GM06990 (cell line): ENCODE measurements at regions not wholly inside any gene's neighbourhood (a gene's known extent, or its start where the extent isn't known, plus 50 kb on each side); places are given as distances from the start of the nearest gene placed in this dataset.

Experiments
- DNase-seq: peaks from one replicate; pipeline ENCODE4 v3.0.0-alpha.2; 2011; ENCODE audit not compliant: insufficient read length; ENCODE audit errors: extremely low read depth
- H3K27me3 ChIP-seq: replicated peaks from 2 replicates; pipeline ENCODE4 v1.6.0; 2011; ENCODE audit warnings: low read length; ENCODE audit not compliant: control insufficient read depth, insufficient read depth
- H3K36me3 ChIP-seq: 2 replicates; pipeline ENCODE4 v1.5.1; 2011; ENCODE audit warnings: low read length; ENCODE audit not compliant: control insufficient read depth, insufficient read depth
- H3K4me3 ChIP-seq: replicated peaks from 2 replicates; pipeline ENCODE4 v1.5.1; 2011; ENCODE audit warnings: low read depth, mild to moderate bottlenecking, control low read depth, low read length
- TF ChIP-seq, protein P1 (sequence below): IDR thresholded peaks from 2 replicates; pipeline ENCODE4 v1.5.1; 2011; ENCODE audit warnings: low read length, control low read depth, mild to moderate bottlenecking, inconsistent platforms; ENCODE audit not compliant: insufficient read depth, poor library complexity, severe bottlenecking

- H3K4me3 ChIP-seq: no peak overlapping the region
- no peaks in the 10 kb centered on the region for H3K36me3 ChIP-seq
- peak; percentile 44 for DNase-seq
- TF ChIP-seq, protein P1, sequence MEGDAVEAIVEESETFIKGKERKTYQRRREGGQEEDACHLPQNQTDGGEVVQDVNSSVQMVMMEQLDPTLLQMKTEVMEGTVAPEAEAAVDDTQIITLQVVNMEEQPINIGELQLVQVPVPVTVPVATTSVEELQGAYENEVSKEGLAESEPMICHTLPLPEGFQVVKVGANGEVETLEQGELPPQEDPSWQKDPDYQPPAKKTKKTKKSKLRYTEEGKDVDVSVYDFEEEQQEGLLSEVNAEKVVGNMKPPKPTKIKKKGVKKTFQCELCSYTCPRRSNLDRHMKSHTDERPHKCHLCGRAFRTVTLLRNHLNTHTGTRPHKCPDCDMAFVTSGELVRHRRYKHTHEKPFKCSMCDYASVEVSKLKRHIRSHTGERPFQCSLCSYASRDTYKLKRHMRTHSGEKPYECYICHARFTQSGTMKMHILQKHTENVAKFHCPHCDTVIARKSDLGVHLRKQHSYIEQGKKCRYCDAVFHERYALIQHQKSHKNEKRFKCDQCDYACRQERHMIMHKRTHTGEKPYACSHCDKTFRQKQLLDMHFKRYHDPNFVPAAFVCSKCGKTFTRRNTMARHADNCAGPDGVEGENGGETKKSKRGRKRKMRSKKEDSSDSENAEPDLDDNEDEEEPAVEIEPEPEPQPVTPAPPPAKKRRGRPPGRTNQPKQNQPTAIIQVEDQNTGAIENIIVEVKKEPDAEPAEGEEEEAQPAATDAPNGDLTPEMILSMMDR: peak; percentile 92
- peaks cover 2% of the 10 kb centered on the region; the same call in 1 of the 2 replicates for H3K27me3 ChIP-seq
Observed at GRCh38 chr10:3239066-3239919, 66.7 kb upstream of the PITRM1 start.

- TF ChIP-seq, protein P1: no peak
- H3K27me3 ChIP-seq: peaks cover 2% of the 10 kb centered on the region; the same call in 1 of the 2 replicates
- H3K4me3 ChIP-seq: no peak overlapping the region
- no peak for DNase-seq
- H3K36me3 ChIP-seq: no peaks in the 10 kb centered on the region
Observed at GRCh38 chr10:3238115-3238871, 65.7 kb upstream of the PITRM1 start.

DNA sequence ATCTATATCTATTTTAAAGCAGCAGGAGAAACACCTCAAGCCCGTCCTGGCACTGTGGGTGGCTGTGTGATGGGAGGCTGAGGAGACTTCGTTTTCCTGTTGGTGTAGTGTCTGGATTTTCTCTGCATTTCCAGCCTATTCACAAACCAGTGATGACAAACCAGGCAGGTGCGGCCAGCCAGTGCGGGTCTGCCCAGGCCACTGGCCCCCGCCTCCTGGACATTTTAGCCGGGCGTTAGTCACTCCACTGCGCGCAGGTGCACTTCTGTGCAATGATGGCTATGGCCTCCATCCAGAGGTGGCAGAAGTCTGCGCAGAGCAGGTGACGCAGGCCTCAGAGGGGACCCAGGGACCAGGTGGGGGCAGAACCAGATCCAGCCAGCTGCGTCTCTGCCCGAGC is 64.9 kb upstream of the PITRM1 start:
- no peak for DNase-seq
- H3K27me3 ChIP-seq: peaks cover 2% of the 10 kb centered on the region; the same call in 1 of the 2 replicates
- H3K36me3 ChIP-seq: no peaks in the 10 kb centered on the region
- no peak overlapping the region for H3K4me3 ChIP-seq
- TF ChIP-seq, protein P1: no peak

- Histone ChIP-seq H3K27me3 (peaks cover 2% of the 10 kb centered on the region; the same call in 1 of the 2 replicates), H3K36me3 (no peaks in the 10 kb centered on the region), H3K4me3 (no peak overlapping the region)
- no peak for DNase-seq
- TF ChIP-seq, protein P1: no peak
Observed at GRCh38 chr10:3236644-3237404, 64.2 kb upstream of the PITRM1 start.

GRCh38 chr10:3235996-3236510 is 63.5 kb upstream of the PITRM1 start:
- H3K4me3 ChIP-seq: no peak overlapping the region
- DNase-seq: no peak
- peaks cover 2% of the 10 kb centered on the region; the same call in 1 of the 2 replicates for H3K27me3 ChIP-seq
- no peaks in the 10 kb centered on the region for H3K36me3 ChIP-seq
- TF ChIP-seq, protein P1: no peak
